Hepatocyte (in vitro differentiated cells): ENCODE measurements at regions not wholly inside any gene's neighbourhood (a gene's known extent, or its start where the extent isn't known, plus 50 kb on each side); places are given as distances from the start of the nearest gene placed in this dataset.

ENCODE experiments used
- DNase-seq: peaks from one replicate; pipeline ENCODE4 v3.0.0-alpha.2; 2016; ENCODE audit warnings: low spot score
- H2AFZ ChIP-seq: fragments of 200-600 bp; sonication (generic); 2 replicates; pipeline ENCODE4 v1.6.0; 2016; ENCODE audit warnings: antibody characterized with exemption, mild to moderate bottlenecking
- H3K27ac ChIP-seq: fragments of 200-600 bp; sonication (generic); 2 replicates; pipeline ENCODE4 v1.5.1; 2016; ENCODE audit warnings: mild to moderate bottlenecking
- H3K27me3 ChIP-seq: fragments of 200-600 bp; sonication (generic); 2 replicates; pipeline ENCODE4 v1.6.1; 2016
- H3K36me3 ChIP-seq: fragments of 200-600 bp; sonication (generic); replicated peaks from 2 replicates; pipeline ENCODE4 v1.5.1; 2016; ENCODE audit warnings: low read depth; ENCODE audit not compliant: insufficient read depth
- H3K4me1 ChIP-seq: fragments of 200-600 bp; sonication (generic); 2 replicates; pipeline ENCODE4 v1.5.1; 2016; ENCODE audit warnings: mild to moderate bottlenecking, moderate library complexity; ENCODE audit not compliant: insufficient read depth
- H3K4me2 ChIP-seq: fragments of 200-600 bp; sonication (generic); 2 replicates; pipeline ENCODE4 v1.6.0; 2016
- H3K4me3 ChIP-seq: fragments of 200-600 bp; sonication (generic); 2 replicates; pipeline ENCODE4 v1.5.1; 2016; ENCODE audit warnings: mild to moderate bottlenecking
- H3K79me2 ChIP-seq: fragments of 200-600 bp; sonication (generic); 2 replicates; pipeline ENCODE4 v1.6.0; 2017; ENCODE audit warnings: mild to moderate bottlenecking
- H3K9me2 ChIP-seq: fragments of 200-600 bp; sonication (generic); replicated peaks from 2 replicates; pipeline ENCODE4 v1.6.0; 2017; ENCODE audit warnings: mild to moderate bottlenecking; ENCODE audit not compliant: insufficient read depth
- H3K9me3 ChIP-seq: fragments of 200-600 bp; sonication (generic); 2 replicates; pipeline ENCODE4 v1.5.1; 2016; ENCODE audit warnings: low read depth, mild to moderate bottlenecking
- H4K20me1 ChIP-seq: fragments of 200-600 bp; sonication (generic); 2 replicates; pipeline ENCODE4 v1.6.0; 2016; ENCODE audit warnings: mild to moderate bottlenecking; ENCODE audit not compliant: insufficient read depth, poor library complexity, severe bottlenecking
- CTCF ChIP-seq: fragments of 200-600 bp; sonication (generic); IDR thresholded peaks from 2 replicates; pipeline ENCODE4 v1.5.1; 2016; ENCODE audit warnings: antibody characterized with exemption, mild to moderate bottlenecking; ENCODE audit not compliant: poor library complexity
- EZH2 ChIP-seq: fragments of 200-600 bp; sonication (generic); IDR thresholded peaks from 2 replicates; pipeline ENCODE4 v1.6.1; 2016; ENCODE audit warnings: antibody characterized with exemption, mild to moderate bottlenecking, borderline replicate concordance
- EZH2phosphoT487 ChIP-seq: fragments of 200-600 bp; sonication (generic); IDR thresholded peaks from one replicate; pipeline ENCODE4 v1.6.1; 2018; ENCODE audit warnings: antibody characterized with exemption, mild to moderate bottlenecking, low read depth, moderate library complexity; ENCODE audit not compliant: unreplicated experiment, severe bottlenecking
- WGBS: methylation state at CpG from one replicate; pipeline ENCODE4 v1.1.6; 2016; ENCODE audit warnings: low lambda C conversion rate; ENCODE audit errors: missing lambda C conversion rate; 5-methylcytosine and 5-hydroxymethylcytosine counted together

GRCh38 chr13:111456452-111457230 is 136.2 kb downstream of the TEX29 start:
- Histone ChIP-seq H3K9me2 (no peaks in the 10 kb centered on the region), H3K27me3 (peaks cover 5% of the 10 kb centered on the region), H3K9me3 (no peaks in the 10 kb centered on the region)

GRCh38 chr13:111458001-111458531 is 137.6 kb downstream of the TEX29 start:
- Histone ChIP-seq H2AFZ (no peak overlapping the region), H3K27ac (no peak overlapping the region), H3K4me2 (no peak overlapping the region), H3K9me2 (no peaks in the 10 kb centered on the region), H3K4me3 (no peak overlapping the region), H3K27me3 (peaks cover 10% of the 10 kb centered on the region), H3K79me2 (no peaks in the 10 kb centered on the region), H3K4me1 (no peaks in the 10 kb centered on the region), H3K36me3 (no peaks in the 10 kb centered on the region), H4K20me1 (no peaks in the 10 kb centered on the region), H3K9me3 (no peaks in the 10 kb centered on the region)
- TF ChIP-seq EZH2 (no peak), EZH2phosphoT487 (no peak), CTCF (no peak)
- DNase-seq, result no peak
- 82% methylated on average over 12 of the region's 12 CpGs for WGBS

More at GRCh38 chr13:111456452-111457230, 136.2 kb downstream of the TEX29 start:
- no peak overlapping the region for H2AFZ ChIP-seq
- H4K20me1 ChIP-seq, result no peaks in the 10 kb centered on the region
- no peak overlapping the region for H3K4me2 ChIP-seq
- DNase-seq, result no peak
- WGBS, result 90% methylated on average over 20 of the region's 20 CpGs
- no peaks in the 10 kb centered on the region for H3K4me1 ChIP-seq
- H3K79me2 ChIP-seq, result no peaks in the 10 kb centered on the region
- no peak overlapping the region for H3K4me3 ChIP-seq
- TF ChIP-seq EZH2phosphoT487 (no peak), CTCF (no peak), EZH2 (no peak)
- H3K27ac ChIP-seq, result no peak overlapping the region
- H3K36me3 ChIP-seq, result no peaks in the 10 kb centered on the region

- Histone ChIP-seq H3K27ac (no peak overlapping the region), H3K4me2 (no peak overlapping the region), H3K4me3 (no peak overlapping the region), H3K9me3 (no peaks in the 10 kb centered on the region), H3K36me3 (no peaks in the 10 kb centered on the region), H3K9me2 (no peaks in the 10 kb centered on the region), H4K20me1 (no peaks in the 10 kb centered on the region), H3K79me2 (no peaks in the 10 kb centered on the region), H3K27me3 (peaks cover 12% of the 10 kb centered on the region), H2AFZ (no peak overlapping the region), H3K4me1 (no peaks in the 10 kb centered on the region)
- WGBS, result 85% methylated on average over 16 of the region's 16 CpGs
- TF ChIP-seq EZH2 (no peak), CTCF (no peak), EZH2phosphoT487 (no peak)
- no peak for DNase-seq
Observed at GRCh38 chr13:111458739-111459138, 138.3 kb downstream of the TEX29 start.
